Activated CD8-positive, alpha-beta T cell treated with anti-CD3 and anti-CD28 coated beads, Interleukin-2, amount 10 ng/mL, durations not matched to agents 7 days and 5 days (primary cell): ENCODE measurements at regions not wholly inside any gene's neighbourhood (a gene's known extent, or its start where the extent isn't known, plus 50 kb on each side); places are given as distances from the start of the nearest gene placed in this dataset.
"Not testable (repeated sequence)": the region's sequence is repeated elsewhere in the genome, so short reads cannot be mapped to it uniquely, and the experiment has no call there.

Source experiments
- ATAC-seq: fragments of 150-1000 bp; cut with Tn5 transposase; one replicate; pipeline ENCODE4 v1.10.0; 2021; ENCODE audit warnings: moderate library complexity
- CTCF ChIA-PET: fragments of 350-600 bp; sonication (Branson Sonifier 250); formaldehyde crosslinking; loops from one replicate; lab custom pipeline; 2021; ENCODE audit warnings: antibody characterized with exemption; lab: Charles Lee
- POLR2A ChIA-PET: fragments of 350-600 bp; sonication (Branson Sonifier 250); formaldehyde crosslinking; loops from one replicate; lab custom pipeline; 2021; ENCODE audit warnings: antibody characterized with exemption; lab: Charles Lee
- DNase-seq: peaks from one replicate; pipeline ENCODE4 v3.0.0-alpha.2; 2020
- H3K27ac Mint-ChIP-seq: one replicate; pipeline ENCODE4 v1.8.0; 2021; ENCODE audit warnings: mild to moderate bottlenecking, mixed read lengths
- H3K27me3 Mint-ChIP-seq: one replicate; pipeline ENCODE4 v1.8.0; 2021; ENCODE audit warnings: low read depth, mixed read lengths
- H3K36me3 Mint-ChIP-seq: one replicate; pipeline ENCODE4 v1.8.0; 2021; ENCODE audit warnings: low read depth, mixed read lengths
- H3K4me1 Mint-ChIP-seq: one replicate; pipeline ENCODE4 v1.8.0; 2021; ENCODE audit warnings: low read depth, mixed read lengths
- H3K4me3 Mint-ChIP-seq: one replicate; pipeline ENCODE4 v1.8.0; 2021; ENCODE audit warnings: mild to moderate bottlenecking, mixed read lengths
- H3K9me3 Mint-ChIP-seq: one replicate; pipeline ENCODE4 v1.8.0; 2022; ENCODE audit warnings: mixed read lengths; ENCODE audit not compliant: insufficient read depth

- ATAC-seq (no peak), DNase-seq (no peak)
- CTCF ChIA-PET, result no interaction called here
- no peaks in the 10 kb centered on the region for H3K36me3 Mint-ChIP-seq
- H3K27ac Mint-ChIP-seq, result no peak overlapping the region
- H3K9me3 Mint-ChIP-seq, result no peaks in the 10 kb centered on the region
- no peak overlapping the region for H3K4me3 Mint-ChIP-seq
- POLR2A ChIA-PET, result no interaction called here
- peaks cover 7% of the 10 kb centered on the region for H3K4me1 Mint-ChIP-seq
- no peaks in the 10 kb centered on the region for H3K27me3 Mint-ChIP-seq
These were observed 464.0 kb downstream of the FBXO15 start for GRCh38 chr18:73683409-73684238.

- Mint-ChIP-seq H3K27me3 (no peaks in the 10 kb centered on the region), H3K9me3 (no peaks in the 10 kb centered on the region), H3K36me3 (no peaks in the 10 kb centered on the region), H3K4me1 (peaks cover 7% of the 10 kb centered on the region), H3K4me3 (no peak overlapping the region), H3K27ac (no peak overlapping the region)
- no peak for DNase-seq
- no peak for ATAC-seq
- ChIA-PET POLR2A (no interaction called here), CTCF (no interaction called here)
These were observed 465.7 kb downstream of the FBXO15 start for GRCh38 chr18:73681912-73682311.

GRCh38 chr18:73681398-73681797 is 466.2 kb downstream of the FBXO15 start:
- ATAC-seq (no peak), DNase-seq (no peak)
- no peaks in the 10 kb centered on the region for H3K27me3 Mint-ChIP-seq
- no peak overlapping the region for H3K4me3 Mint-ChIP-seq
- peaks cover 7% of the 10 kb centered on the region for H3K4me1 Mint-ChIP-seq
- POLR2A ChIA-PET, result no interaction called here
- no peak overlapping the region for H3K27ac Mint-ChIP-seq
- CTCF ChIA-PET, result no interaction called here
- H3K36me3 Mint-ChIP-seq, result no peaks in the 10 kb centered on the region
- H3K9me3 Mint-ChIP-seq, result no peaks in the 10 kb centered on the region

GRCh38 chr18:73679941-73680712 is 467.5 kb downstream of the FBXO15 start:
- H3K9me3 Mint-ChIP-seq, result no peaks in the 10 kb centered on the region
- peaks cover 7% of the 10 kb centered on the region for H3K4me1 Mint-ChIP-seq
- H3K36me3 Mint-ChIP-seq, result no peaks in the 10 kb centered on the region
- ATAC-seq (peak; percentile 39), DNase-seq (no peak)
- no peaks in the 10 kb centered on the region for H3K27me3 Mint-ChIP-seq
- POLR2A ChIA-PET, result interaction anchor here (0.7 kb wide), 1 partner anchor 8 kb away, joined by 3 read pairs; no protein-coding TSS in a partner anchor
- CTCF ChIA-PET, result no interaction called here
- no peak overlapping the region for H3K27ac Mint-ChIP-seq
- no peak overlapping the region for H3K4me3 Mint-ChIP-seq

GRCh38 chr18:73677450-73677849 is 470.2 kb downstream of the FBXO15 start:
- ChIA-PET CTCF (no interaction called here), POLR2A (no interaction called here)
- ATAC-seq (no peak), DNase-seq (no peak)
- Mint-ChIP-seq H3K27me3 (no peaks in the 10 kb centered on the region), H3K4me3 (no peak overlapping the region), H3K27ac (no peak overlapping the region), H3K9me3 (no peaks in the 10 kb centered on the region), H3K4me1 (peaks cover 7% of the 10 kb centered on the region), H3K36me3 (no peaks in the 10 kb centered on the region)

GRCh38 chr18:73674125-73674865 is 473.3 kb downstream of the FBXO15 start:
- ATAC-seq (no peak), DNase-seq (no peak)
- CTCF ChIA-PET, result no interaction called here
- Mint-ChIP-seq H3K4me3 (no peak overlapping the region), H3K4me1 (no peaks in the 10 kb centered on the region), H3K9me3 (no peaks in the 10 kb centered on the region), H3K36me3 (no peaks in the 10 kb centered on the region), H3K27me3 (no peaks in the 10 kb centered on the region), H3K27ac (no peak overlapping the region)
- POLR2A ChIA-PET, result no interaction called here

GRCh38 chr18:73671480-73671879 is 476.2 kb downstream of the FBXO15 start:
- DNase-seq, H3K4me1 Mint-ChIP-seq, CTCF ChIA-PET, POLR2A ChIA-PET, H3K36me3 Mint-ChIP-seq, H3K27ac Mint-ChIP-seq, ATAC-seq, H3K27me3 Mint-ChIP-seq, H3K9me3 Mint-ChIP-seq, H3K4me3 Mint-ChIP-seq: not testable (repeated sequence)

GRCh38 chr18:73670524-73670923 is 477.1 kb downstream of the FBXO15 start:
- Mint-ChIP-seq H3K27me3 (no peaks in the 10 kb centered on the region), H3K4me1 (no peaks in the 10 kb centered on the region), H3K4me3 (no peak overlapping the region), H3K36me3 (no peaks in the 10 kb centered on the region), H3K9me3 (no peaks in the 10 kb centered on the region), H3K27ac (no peak overlapping the region)
- CTCF ChIA-PET, result no interaction called here
- POLR2A ChIA-PET, result no interaction called here
- DNase-seq, result no peak
- ATAC-seq, result no peak

GRCh38 chr18:73670039-73670438 is 477.6 kb downstream of the FBXO15 start:
- H3K4me1 Mint-ChIP-seq, result no peaks in the 10 kb centered on the region
- ATAC-seq (no peak), DNase-seq (no peak)
- ChIA-PET CTCF (no interaction called here), POLR2A (no interaction called here)
- no peak overlapping the region for H3K27ac Mint-ChIP-seq
- H3K9me3 Mint-ChIP-seq, result no peaks in the 10 kb centered on the region
- no peak overlapping the region for H3K4me3 Mint-ChIP-seq
- H3K36me3 Mint-ChIP-seq, result no peaks in the 10 kb centered on the region
- no peaks in the 10 kb centered on the region for H3K27me3 Mint-ChIP-seq

- Mint-ChIP-seq H3K36me3 (no peaks in the 10 kb centered on the region), H3K9me3 (no peaks in the 10 kb centered on the region), H3K4me1 (no peaks in the 10 kb centered on the region), H3K27me3 (no peaks in the 10 kb centered on the region), H3K27ac (no peak overlapping the region), H3K4me3 (no peak overlapping the region)
- ChIA-PET POLR2A (no interaction called here), CTCF (no interaction called here)
- ATAC-seq (no peak), DNase-seq (no peak)
These were observed 478.3 kb downstream of the FBXO15 start for GRCh38 chr18:73669297-73669696.

GRCh38 chr18:73668051-73668450 is 479.6 kb downstream of the FBXO15 start:
- H3K4me3 Mint-ChIP-seq, result no peak overlapping the region
- DNase-seq (no peak), ATAC-seq (no peak)
- no peaks in the 10 kb centered on the region for H3K27me3 Mint-ChIP-seq
- H3K9me3 Mint-ChIP-seq, result no peaks in the 10 kb centered on the region
- ChIA-PET CTCF (no interaction called here), POLR2A (no interaction called here)
- no peaks in the 10 kb centered on the region for H3K36me3 Mint-ChIP-seq
- no peaks in the 10 kb centered on the region for H3K4me1 Mint-ChIP-seq
- H3K27ac Mint-ChIP-seq, result no peak overlapping the region

GRCh38 chr18:73666772-73667171 is 480.9 kb downstream of the FBXO15 start:
- no peak for DNase-seq
- no peak for ATAC-seq
- H3K4me1 Mint-ChIP-seq, result no peaks in the 10 kb centered on the region
- no peaks in the 10 kb centered on the region for H3K9me3 Mint-ChIP-seq
- ChIA-PET CTCF (no interaction called here), POLR2A (no interaction called here)
- no peak overlapping the region for H3K27ac Mint-ChIP-seq
- H3K36me3 Mint-ChIP-seq, result no peaks in the 10 kb centered on the region
- H3K4me3 Mint-ChIP-seq, result no peak overlapping the region
- no peaks in the 10 kb centered on the region for H3K27me3 Mint-ChIP-seq
